Superior temporal gyrus (tissue), 1 donor: ENCODE measurements at regions not wholly inside any gene's neighbourhood (a gene's known extent, or its start where the extent isn't known, plus 50 kb on each side); places are given as distances from the start of the nearest gene placed in this dataset.
"Not testable (repeated sequence)": the region's sequence is repeated elsewhere in the genome, so short reads cannot be mapped to it uniquely, and the experiment has no call there.

Experiments
- DNase-seq: peaks from one replicate; pipeline ENCODE4 v3.0.0-alpha.2; 2016; ENCODE audit errors: extremely low spot score

DNA sequence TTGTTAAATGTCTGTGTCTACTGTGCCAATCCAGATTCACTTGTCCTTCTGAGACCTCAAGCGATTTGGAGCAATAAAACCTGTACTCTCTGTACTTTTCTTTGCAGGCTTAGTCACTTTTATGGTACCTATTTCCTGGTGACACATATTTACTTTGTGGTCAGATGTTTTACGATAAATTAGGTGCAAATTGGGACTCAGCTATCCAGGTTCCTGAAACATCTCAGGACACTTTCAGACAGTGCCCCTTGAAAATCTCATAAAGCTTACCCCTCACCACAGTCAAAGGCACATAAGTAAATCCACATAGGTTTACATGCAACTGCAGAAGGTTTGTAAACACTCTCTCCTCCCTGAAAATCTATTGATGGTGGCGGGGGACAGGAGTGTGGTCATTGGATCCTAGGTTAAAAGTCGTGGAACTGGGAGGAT lies 438.8 kb downstream of the EFNB2 start:
- DNase-seq, result no peak

DNA sequence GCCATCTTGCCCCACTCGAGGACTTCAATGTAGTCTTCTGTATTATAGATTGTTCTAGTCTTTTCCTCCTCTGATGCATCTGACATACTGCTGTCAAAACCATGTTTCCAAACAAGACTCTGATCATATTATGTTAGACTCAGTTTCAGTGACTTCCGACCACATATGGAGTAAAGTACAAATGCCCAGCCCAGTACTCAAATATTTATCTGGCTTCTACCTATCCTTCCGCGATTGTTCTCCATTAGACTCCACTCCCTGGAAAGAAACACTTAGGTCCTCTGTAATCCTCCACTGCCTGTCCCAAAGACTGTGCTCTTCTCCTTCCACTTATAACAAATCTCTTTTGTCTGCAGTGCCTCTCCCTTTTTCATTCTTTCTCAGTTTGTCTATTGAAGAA lies 439.5 kb downstream of the EFNB2 start:
- no peak for DNase-seq

GRCh38 chr13:106095406-106095805 lies 440.1 kb downstream of the EFNB2 start:
- no peak for DNase-seq

DNA sequence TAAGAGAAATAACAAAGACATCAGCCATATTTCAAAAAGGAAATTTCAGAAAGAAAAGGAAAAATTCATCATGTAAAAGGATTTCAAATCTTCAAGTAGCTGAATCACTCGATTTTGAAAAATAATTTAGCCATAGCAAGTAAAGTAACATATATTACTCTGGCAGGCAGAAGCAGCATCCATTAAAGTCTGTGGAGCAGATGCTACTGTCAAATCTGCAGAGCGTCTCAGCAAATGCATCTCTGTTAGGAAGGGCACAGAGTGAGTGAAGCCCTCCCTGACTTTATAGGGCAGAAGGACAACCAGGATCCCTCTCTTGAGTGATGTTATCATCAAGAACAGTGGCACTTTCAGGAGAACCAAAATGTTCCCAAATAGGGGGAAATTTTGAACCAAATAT lies 445.5 kb downstream of the EFNB2 start:
- DNase-seq, result peak; percentile 46

DNA sequence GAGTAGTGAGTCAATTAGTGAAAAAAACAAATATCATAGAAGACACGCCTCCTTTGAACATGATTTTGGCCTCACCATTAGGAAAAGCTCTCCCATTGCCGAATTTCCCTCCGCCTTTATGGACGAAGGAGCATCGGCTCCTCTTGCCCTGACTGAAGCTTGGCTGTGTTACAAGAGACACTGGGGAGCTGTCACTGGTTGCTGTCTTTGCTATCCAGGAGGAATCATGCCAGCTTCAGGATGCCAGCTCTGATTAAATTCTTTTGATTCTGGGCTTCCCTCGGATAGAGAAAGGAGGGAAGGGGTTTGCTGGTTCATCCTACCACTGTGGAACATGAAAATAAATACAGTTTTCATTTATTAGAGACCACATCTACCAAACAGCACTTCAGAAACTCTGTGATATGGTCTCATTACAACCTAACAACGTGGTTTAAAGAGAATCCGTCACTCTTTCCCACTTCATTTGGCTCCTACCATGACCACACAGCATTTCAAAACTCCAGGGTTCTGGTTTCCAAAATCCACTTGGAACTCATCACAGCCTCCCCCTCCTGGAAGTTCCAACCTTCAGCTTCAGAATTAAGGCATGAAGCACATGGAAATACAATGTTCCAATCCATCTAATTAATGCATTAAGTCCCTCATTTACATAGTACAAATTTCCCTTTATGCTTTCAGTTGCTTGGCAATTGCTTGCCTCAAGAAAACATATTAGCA lies 446.0 kb downstream of the EFNB2 start:
- DNase-seq, result peak; percentile 68

DNA sequence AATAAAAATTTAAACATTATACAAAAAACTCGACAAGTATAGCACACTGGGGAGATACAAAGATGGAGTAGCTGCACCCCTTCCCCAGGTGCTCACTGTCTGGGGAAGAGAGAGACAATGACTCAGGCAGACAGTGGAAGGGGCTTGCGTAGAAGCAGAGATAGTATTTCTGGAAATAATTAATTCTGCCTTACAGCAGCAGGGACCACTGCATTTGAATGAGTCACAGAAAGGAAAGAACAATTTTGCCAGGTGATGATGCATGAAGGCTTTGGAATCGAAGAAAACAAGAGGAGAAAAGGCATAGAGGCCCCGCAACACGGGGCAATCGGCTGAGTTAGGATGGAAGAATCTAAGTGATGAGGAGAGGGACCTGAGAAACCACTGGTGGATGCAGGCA lies 447.4 kb downstream of the EFNB2 start:
- no peak for DNase-seq

- DNase-seq, result no peak
Observed at GRCh38 chr13:106087201-106087600, 448.3 kb downstream of the EFNB2 start.

- peak; percentile 80 for DNase-seq
Observed at GRCh38 chr13:106083620-106084350, 451.7 kb downstream of the EFNB2 start.

DNA sequence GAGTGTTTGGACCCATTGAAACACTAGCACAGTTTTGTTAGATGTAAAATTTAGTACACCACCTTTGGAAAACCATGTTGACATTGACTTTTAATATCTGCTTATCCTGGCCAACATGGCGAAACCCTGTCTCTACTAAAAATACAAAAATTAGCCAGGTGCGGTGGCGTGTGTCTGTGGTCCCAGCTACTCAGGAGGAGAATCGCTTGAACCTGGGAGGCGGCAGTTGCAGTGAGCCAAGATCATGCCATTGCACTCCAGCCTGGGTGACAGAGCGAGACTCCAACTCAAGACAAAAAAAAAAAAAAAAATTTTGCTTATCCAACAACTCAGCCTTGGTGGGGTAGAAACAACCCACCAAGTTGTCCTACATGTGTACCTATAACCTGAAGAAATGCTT lies 454.2 kb downstream of the EFNB2 start:
- DNase-seq, result not testable (repeated sequence)

GRCh38 chr13:106078191-106078590 lies 457.3 kb downstream of the EFNB2 start:
- no peak for DNase-seq

DNA sequence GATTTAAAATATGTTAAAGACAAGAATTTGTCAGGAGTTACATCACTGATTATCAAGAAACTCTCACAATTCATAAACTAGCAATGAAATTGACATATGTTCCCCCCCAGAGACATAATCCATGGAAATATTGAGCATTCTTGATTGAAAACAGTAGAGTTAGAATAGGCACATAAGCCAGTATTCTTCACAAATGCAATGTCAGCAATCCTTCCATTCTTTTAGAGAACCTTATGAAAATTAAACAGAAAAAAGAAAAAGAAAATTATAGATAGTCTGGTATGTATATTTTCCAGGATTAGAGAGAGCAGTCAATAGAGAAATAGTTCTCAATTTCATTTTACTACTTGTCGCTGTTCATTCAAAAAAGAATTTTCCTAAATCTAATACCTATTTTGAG lies 458.4 kb downstream of the EFNB2 start:
- no peak for DNase-seq

DNA sequence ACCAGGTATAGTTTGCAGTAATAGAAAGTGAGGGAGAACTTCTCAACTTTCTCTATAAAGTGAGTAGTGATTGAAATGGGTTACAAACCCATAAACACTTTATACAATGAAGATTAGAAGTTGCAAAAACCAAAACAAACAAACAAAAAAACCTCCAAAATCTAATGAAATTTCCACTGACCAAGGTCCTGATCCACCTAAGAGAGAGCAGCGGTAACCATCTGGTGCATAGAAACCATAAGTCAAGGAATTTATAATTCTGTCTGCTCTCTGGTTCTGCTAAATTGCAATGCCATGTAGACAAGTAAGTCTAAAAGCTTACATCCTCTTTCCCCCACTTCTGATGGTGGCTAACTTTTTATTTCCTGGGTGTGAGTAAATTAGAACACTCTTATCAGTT lies 463.4 kb downstream of the EFNB2 start:
- no peak for DNase-seq

GRCh38 chr13:106063591-106064313 lies 471.7 kb downstream of the EFNB2 start:
- DNase-seq, result no peak

- DNase-seq, result no peak
Observed at GRCh38 chr13:106061781-106062180, 473.7 kb downstream of the EFNB2 start.

DNA sequence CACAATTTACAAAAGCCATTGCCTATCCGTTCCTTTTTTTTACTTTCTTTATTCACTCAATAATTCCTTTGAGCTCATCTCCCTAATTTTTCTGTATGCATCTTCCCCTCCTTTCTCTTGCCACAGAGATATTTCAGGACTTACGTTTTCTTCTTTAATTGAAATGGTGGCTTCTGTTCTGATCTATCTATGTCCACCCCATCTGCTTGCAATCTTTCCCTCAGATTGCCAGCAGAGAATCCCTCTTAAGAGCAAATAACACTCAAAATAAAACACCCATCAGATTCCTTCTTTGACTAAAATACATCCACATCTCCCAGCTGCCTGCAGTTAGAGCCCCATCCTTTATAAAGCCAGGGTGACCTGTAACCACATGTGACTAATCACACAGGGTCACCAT lies 478.6 kb downstream of the EFNB2 start:
- no peak for DNase-seq

- DNase-seq, result no peak
Observed at GRCh38 chr13:106052200-106052767, 483.2 kb downstream of the EFNB2 start.

DNA sequence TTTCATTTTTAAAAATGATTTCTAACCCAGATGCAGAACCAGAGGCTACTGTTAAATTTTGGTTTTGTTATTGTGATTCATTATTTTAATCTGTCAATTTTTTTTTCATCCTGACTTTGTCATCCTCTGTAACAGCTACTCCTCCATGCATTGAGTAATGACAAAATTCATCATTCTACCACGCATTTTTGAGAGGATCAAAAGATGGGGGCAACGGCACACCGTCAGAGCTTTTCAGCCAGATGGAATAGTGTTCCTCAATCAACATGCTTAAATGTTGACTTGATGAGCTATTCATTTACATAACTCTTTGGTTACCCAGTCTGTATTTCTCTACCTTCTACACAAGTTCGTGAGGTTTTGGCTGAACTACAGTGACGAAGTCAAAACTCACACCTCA lies 486.3 kb downstream of the EFNB2 start:
- no peak for DNase-seq

DNA sequence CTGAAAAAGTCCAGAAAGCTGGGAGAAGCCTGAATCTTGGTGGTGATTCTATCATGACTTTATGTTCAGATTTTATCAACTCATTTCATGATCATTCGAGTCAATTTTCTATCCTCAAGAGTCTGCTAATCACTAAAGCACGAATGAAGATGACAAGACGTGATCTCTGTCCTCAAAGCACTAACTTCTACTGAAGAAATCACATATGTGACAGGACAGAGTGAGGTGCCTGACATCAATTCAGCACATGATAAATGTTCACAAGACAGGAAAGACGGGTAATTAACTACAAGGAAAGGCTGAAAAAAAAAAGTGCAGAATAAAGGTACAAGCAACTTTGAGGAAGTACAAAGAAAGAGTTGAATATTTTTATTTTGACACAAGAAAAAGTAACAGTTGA lies 487.1 kb downstream of the EFNB2 start:
- no peak for DNase-seq

DNA sequence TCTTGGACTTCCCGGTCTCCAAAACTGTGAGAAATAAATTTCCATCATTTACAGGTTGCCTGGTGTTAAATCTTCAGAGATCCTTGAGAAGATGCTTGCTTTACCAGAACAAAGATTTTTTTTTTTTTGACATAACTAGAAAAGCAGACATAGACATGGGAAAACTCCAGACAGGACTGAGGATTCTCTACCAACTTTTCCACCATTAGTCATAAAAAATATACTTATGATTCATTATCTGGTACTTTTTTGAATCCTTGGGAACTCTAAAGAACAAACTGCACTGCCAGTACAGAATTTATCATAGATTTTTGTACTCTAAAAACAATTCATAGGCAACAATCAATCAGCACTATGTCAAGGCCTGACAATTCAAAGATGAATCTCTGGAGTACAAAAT lies 487.6 kb downstream of the EFNB2 start:
- DNase-seq, result no peak

GRCh38 chr13:106042996-106043581 lies 492.4 kb downstream of the EFNB2 start:
- no peak for DNase-seq

DNA sequence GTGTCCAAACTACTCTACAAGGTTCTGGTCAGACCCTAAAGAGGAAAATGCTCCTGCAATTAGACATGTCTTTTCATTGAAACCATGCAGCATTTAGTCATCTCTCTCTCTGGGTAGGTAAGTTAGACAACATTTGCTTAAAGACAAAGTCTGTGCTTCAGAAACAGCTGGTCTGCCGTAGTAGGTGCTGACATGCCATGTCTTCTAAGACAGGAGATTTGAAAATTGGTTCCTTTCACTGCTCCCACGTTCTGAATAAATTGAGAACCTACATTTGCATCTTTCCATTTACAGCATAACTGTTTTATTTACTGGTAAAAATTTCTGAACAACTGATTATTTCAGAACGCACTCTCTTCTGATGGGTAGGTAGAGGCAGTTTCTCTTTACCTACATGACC lies 494.0 kb downstream of the EFNB2 start:
- DNase-seq, result no peak

DNA sequence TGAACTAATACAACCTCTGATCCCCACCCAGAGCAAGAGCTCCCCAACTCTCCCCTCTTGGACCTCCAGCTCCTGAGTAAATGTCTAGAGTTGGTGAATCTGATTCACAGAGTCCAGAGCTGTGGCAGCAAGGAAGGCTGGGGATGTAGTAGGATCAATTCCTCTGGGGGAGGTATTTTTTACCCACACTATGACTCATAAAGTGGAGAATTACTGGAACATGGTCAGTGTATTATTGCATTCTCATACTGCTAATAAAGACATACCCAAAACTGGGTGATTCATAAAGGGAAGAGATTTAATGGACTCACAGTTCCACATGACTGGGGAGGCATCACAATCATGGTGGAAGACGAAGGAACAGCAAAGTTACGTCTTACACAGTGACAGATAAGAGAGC lies 496.7 kb downstream of the EFNB2 start:
- no peak for DNase-seq
